Liver (tissue), 8 donors: ENCODE measurements at regions not wholly inside any gene's neighbourhood (a gene's known extent, or its start where the extent isn't known, plus 50 kb on each side); places are given as distances from the start of the nearest gene placed in this dataset.

Source experiments
- DNase-seq: peaks from one replicate; pipeline ENCODE4 v3.0.0-alpha.2; 2017; ENCODE audit warnings: low spot score
- H3K27ac ChIP-seq, 2 donors: one replicate each; pipeline ENCODE4 v1.7.0; 2013; ENCODE audit warnings: inconsistent platforms in 2 of 2, low read length in 2 of 2, control low read depth in 1 of 2, low read depth in 1 of 2, mild to moderate bottlenecking in 1 of 2
- H3K27me3 ChIP-seq, 4 donors: one replicate each; pipeline versions ENCODE4 v1.6.1 to v1.7.0; 2013; ENCODE audit warnings: low read length in 3 of 4, inconsistent platforms in 1 of 4, mild to moderate bottlenecking in 1 of 4, moderate library complexity in 1 of 4; ENCODE audit not compliant: control insufficient read depth in 4 of 4, insufficient read depth in 4 of 4
- H3K36me3 ChIP-seq, 4 donors: one replicate each; pipeline versions ENCODE4 v1.6.1 to v1.7.0; 2013; ENCODE audit warnings: low read length in 3 of 4, mild to moderate bottlenecking in 3 of 4, low read depth in 1 of 4, moderate library complexity in 1 of 4; ENCODE audit not compliant: control insufficient read depth in 4 of 4, insufficient read depth in 3 of 4
- H3K4me1 ChIP-seq, 4 donors: one replicate each; pipeline versions ENCODE4 v1.6.1 to v1.7.0; 2013; ENCODE audit warnings: low read length in 3 of 4, mild to moderate bottlenecking in 3 of 4, moderate library complexity in 1 of 4; ENCODE audit not compliant: control insufficient read depth in 4 of 4, insufficient read depth in 4 of 4
- H3K4me3 ChIP-seq, 3 donors: one replicate each; pipeline versions ENCODE4 v1.6.1 to v1.7.0; 2013; ENCODE audit warnings: low read length in 3 of 3, control low read depth in 1 of 3, low read depth in 1 of 3, mild to moderate bottlenecking in 1 of 3
- H3K9ac ChIP-seq, 2 donors: one replicate each; pipeline ENCODE4 v1.7.0; 2013; ENCODE audit warnings: low read length in 2 of 2, mild to moderate bottlenecking in 2 of 2, moderate library complexity in 2 of 2, control low read depth in 1 of 2, low read depth in 1 of 2
- H3K9me3 ChIP-seq, 4 donors: one replicate each; pipeline versions ENCODE4 v1.6.1 to v1.7.0; 2013; ENCODE audit warnings: low read length in 3 of 4; ENCODE audit not compliant: control insufficient read depth in 4 of 4
- CTCF ChIP-seq: fragments of 150-350 bp; IDR thresholded peaks from 2 replicates; pipeline ENCODE4 v1.5.1; 2017; ENCODE audit warnings: improper control_type of control experiment, low read depth, low read length; ENCODE audit not compliant: missing input control
- EGR1 ChIP-seq, 2 donors: IDR thresholded peaks; 2 replicates each; pipeline ENCODE4 v1.6.1; 2016 to 2018; ENCODE audit warnings: antibody characterized with exemption in 2 of 2, low read depth in 2 of 2
- FOXA1 ChIP-seq: IDR thresholded peaks from 2 replicates; pipeline ENCODE4 v1.6.1; 2016; ENCODE audit warnings: antibody characterized with exemption
- FOXA2 ChIP-seq: IDR thresholded peaks from 2 replicates; pipeline ENCODE4 v1.6.1; 2016; ENCODE audit warnings: antibody characterized with exemption
- GABPA ChIP-seq, 2 donors: IDR thresholded peaks in 1 of 2; conservative IDR thresholded peaks in 1 of 2; 2 replicates each; pipeline ENCODE4 v1.6.1; 2016; ENCODE audit warnings: antibody characterized with exemption in 2 of 2, mild to moderate bottlenecking in 1 of 2, moderate library complexity in 1 of 2
- HNF4A ChIP-seq, 2 donors: conservative IDR thresholded peaks; 2 replicates each; pipeline ENCODE4 v1.6.1; 2016; ENCODE audit warnings: antibody characterized with exemption in 2 of 2, mild to moderate bottlenecking in 2 of 2
- HNF4G ChIP-seq: IDR thresholded peaks from 2 replicates; pipeline ENCODE4 v1.6.1; 2016; ENCODE audit warnings: antibody characterized with exemption
- MAX ChIP-seq: IDR thresholded peaks from 2 replicates; pipeline ENCODE4 v1.6.1; 2016; ENCODE audit warnings: antibody characterized with exemption
- NR2F2 ChIP-seq: IDR thresholded peaks from 2 replicates; pipeline ENCODE4 v1.6.1; 2016; ENCODE audit warnings: antibody characterized with exemption
- RAD21 ChIP-seq, 2 donors: IDR thresholded peaks; 2 replicates each; pipeline ENCODE4 v1.6.1; 2016; ENCODE audit warnings: antibody characterized with exemption in 2 of 2, mild to moderate bottlenecking in 2 of 2
- REST ChIP-seq: IDR thresholded peaks from 2 replicates; pipeline ENCODE4 v1.6.1; 2016; ENCODE audit warnings: antibody characterized with exemption, mild to moderate bottlenecking
- RXRA ChIP-seq, 2 donors: IDR thresholded peaks; 2 replicates each; pipeline ENCODE4 v1.6.1; 2017 to 2018; ENCODE audit warnings: antibody characterized with exemption in 2 of 2, mild to moderate bottlenecking in 1 of 2
- SP1 ChIP-seq: IDR thresholded peaks from 2 replicates; pipeline ENCODE4 v1.6.1; 2018; ENCODE audit warnings: antibody characterized with exemption, mild to moderate bottlenecking
- TAF1 ChIP-seq: conservative IDR thresholded peaks from 2 replicates; pipeline ENCODE4 v1.6.1; 2016; ENCODE audit warnings: antibody characterized with exemption, mild to moderate bottlenecking
- YY1 ChIP-seq: IDR thresholded peaks from 2 replicates; pipeline ENCODE4 v1.6.1; 2016; ENCODE audit warnings: antibody characterized with exemption, mild to moderate bottlenecking
- ZBTB33 ChIP-seq: IDR thresholded peaks from 2 replicates; pipeline ENCODE4 v1.6.1; 2016; ENCODE audit warnings: antibody characterized with exemption
- WGBS: extraction: QIAGEN DNeasy Blood & Tissue Kit; methylation state at CpG from one replicate; pipeline ENCODE4 v1.1.7; 2013; 5-methylcytosine and 5-hydroxymethylcytosine counted together
- donor health status: healthy.
- donor health status: healthy.
- donor health status: healthy.
- donor health status: healthy.
- donor health status: healthy.

- Histone ChIP-seq H3K36me3 (no peaks in the 10 kb centered on the region), H3K4me3 (no peak overlapping the region), H3K9me3 (no peaks in the 10 kb centered on the region), H3K27me3 (no peaks in the 10 kb centered on the region), H3K9ac (no peak overlapping the region), H3K27ac (no peak overlapping the region), H3K4me1 (no peaks in the 10 kb centered on the region)
- 95% methylated on average over 3 of the region's 3 CpGs for WGBS
- TF ChIP-seq HNF4A (conservative IDR thresholded peaks at IDR 0.05) (no peak), CTCF (no peak), HNF4G (no peak), YY1 (no peak), RAD21 (IDR thresholded peaks at IDR 0.05) (no peak), EGR1 (IDR thresholded peaks at IDR 0.05; ENCODE audit: low read depth in 2 of 2) (no peak), RXRA (IDR thresholded peaks at IDR 0.05) (no peak), GABPA (IDR thresholded peaks at IDR 0.05 in 1 of 2, conservative IDR thresholded peaks at IDR 0.05 in 1 of 2) (no peak), SP1 (no peak), REST (no peak), NR2F2 (no peak), FOXA1 (no peak), ZBTB33 (no peak), FOXA2 (no peak)
- no peak for DNase-seq
Observed at GRCh38 chr14:53336729-53337128, 183.6 kb upstream of the DDHD1 start.

- Histone ChIP-seq H3K9me3 (no peaks in the 10 kb centered on the region), H3K27me3 (no peaks in the 10 kb centered on the region), H3K9ac (no peak overlapping the region), H3K36me3 (no peaks in the 10 kb centered on the region), H3K27ac (no peak overlapping the region), H3K4me1 (no peaks in the 10 kb centered on the region), H3K4me3 (no peak overlapping the region)
- TF ChIP-seq MAX (no peak), NR2F2 (no peak), SP1 (no peak), EGR1 (IDR thresholded peaks at IDR 0.05; ENCODE audit: low read depth in 2 of 2) (no peak), RXRA (IDR thresholded peaks at IDR 0.05) (no peak), TAF1 (no peak), YY1 (no peak), HNF4A (conservative IDR thresholded peaks at IDR 0.05) (no peak), FOXA2 (no peak), RAD21 (IDR thresholded peaks at IDR 0.05) (no peak), ZBTB33 (no peak)
- no peak for DNase-seq
- 95% methylated on average over 2 of the region's 2 CpGs for WGBS
Observed at GRCh38 chr14:53333809-53334208, 180.7 kb upstream of the DDHD1 start.
